ENCODE measurements at regions not wholly inside any gene's neighbourhood (a gene's known extent, or its start where the extent isn't known, plus 50 kb on each side); places are given as distances from the start of the nearest gene placed in this dataset.

- no peaks in the 10 kb centered on the region for H3K36me3 Mint-ChIP-seq (ENCODE audit: low read depth)
- no peak for DNase-seq
- H3K27ac Mint-ChIP-seq: no peak overlapping the region
- H3K9me3 Mint-ChIP-seq: peaks cover 7% of the 10 kb centered on the region
- ChIA-PET CTCF (no interaction called here), POLR2A (no interaction called here)
- H3K4me3 Mint-ChIP-seq: no peak overlapping the region
- H3K27me3 Mint-ChIP-seq: no peaks in the 10 kb centered on the region
- H3K4me1 Mint-ChIP-seq: no peaks in the 10 kb centered on the region
Measured at GRCh38 chr14:104328607-104329006, 190.2 kb downstream of the KIF26A start.

DNA sequence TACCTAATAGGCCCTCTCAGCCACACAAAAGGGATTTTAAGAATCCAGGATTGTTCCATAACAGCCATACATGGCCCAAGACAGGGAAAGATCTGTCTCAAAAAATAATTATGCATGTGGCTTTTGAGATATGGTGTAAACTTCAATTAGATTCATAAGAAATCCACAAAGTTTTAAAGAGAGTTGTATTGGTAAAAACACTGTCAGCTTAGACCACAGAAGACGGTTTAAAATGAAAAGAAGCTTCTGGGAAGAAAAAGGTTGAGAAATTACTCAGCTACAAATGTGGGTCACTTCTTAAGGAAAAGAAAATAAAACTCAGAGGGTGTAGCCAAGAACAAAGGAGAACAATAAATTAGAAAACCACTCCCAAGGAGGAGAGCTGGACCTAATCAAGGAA is 191.4 kb downstream of the KIF26A start:
- H3K9me3 Mint-ChIP-seq: peaks cover 7% of the 10 kb centered on the region
- no peak overlapping the region for H3K27ac Mint-ChIP-seq
- ChIA-PET POLR2A (no interaction called here), CTCF (no interaction called here)
- no peak overlapping the region for H3K4me3 Mint-ChIP-seq
- H3K27me3 Mint-ChIP-seq: no peaks in the 10 kb centered on the region
- H3K36me3 Mint-ChIP-seq (ENCODE audit: low read depth): no peaks in the 10 kb centered on the region
- DNase-seq: no peak
- no peaks in the 10 kb centered on the region for H3K4me1 Mint-ChIP-seq

DNA sequence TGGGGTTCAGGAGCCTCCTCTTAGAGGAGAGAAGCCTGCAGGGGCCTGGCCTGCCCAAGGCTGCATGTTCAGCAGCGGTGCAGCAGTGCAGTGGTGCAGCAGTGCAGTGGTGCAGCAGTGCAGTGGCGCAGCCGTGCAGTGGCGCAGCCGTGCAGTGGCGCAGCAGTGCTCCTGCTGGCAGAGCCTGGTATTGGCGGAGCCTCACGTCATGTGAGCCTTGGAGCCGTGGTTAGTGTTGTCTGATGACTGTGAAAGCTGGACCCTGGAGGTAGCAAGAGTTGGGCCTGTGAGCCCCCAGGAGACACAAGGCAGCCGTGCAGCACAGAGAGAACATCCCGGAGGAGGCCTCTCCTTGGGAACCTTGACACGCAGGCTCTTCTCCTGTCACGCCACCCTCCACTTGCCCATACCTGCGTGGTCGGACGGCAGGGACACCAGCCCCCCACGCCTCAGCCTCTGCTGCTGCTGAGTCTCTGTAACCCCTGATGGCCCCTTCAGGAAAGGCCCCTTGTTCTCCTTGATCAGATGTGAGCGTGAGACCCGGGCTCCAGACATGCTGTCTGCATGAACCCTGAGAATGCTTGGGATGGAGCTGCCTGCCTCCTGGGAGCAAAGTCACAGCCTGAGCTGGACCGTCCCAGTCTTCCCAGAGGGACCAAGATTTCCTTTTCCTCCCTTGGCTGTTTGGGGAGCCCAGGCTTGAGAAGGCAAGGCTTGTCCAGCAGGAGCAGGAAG is 193.7 kb downstream of the KIF26A start:
- CTCF ChIA-PET: no interaction called here
- no peaks in the 10 kb centered on the region for H3K4me1 Mint-ChIP-seq
- H3K36me3 Mint-ChIP-seq (ENCODE audit: low read depth): no peaks in the 10 kb centered on the region
- POLR2A ChIA-PET: no interaction called here
- no peak overlapping the region for H3K4me3 Mint-ChIP-seq
- DNase-seq: peak; percentile 16
- peaks cover 7% of the 10 kb centered on the region for H3K9me3 Mint-ChIP-seq
- no peak overlapping the region for H3K27ac Mint-ChIP-seq
- H3K27me3 Mint-ChIP-seq: no peaks in the 10 kb centered on the region

GRCh38 chr14:104332634-104333270 is 194.4 kb downstream of the KIF26A start:
- H3K4me3 Mint-ChIP-seq: no peak overlapping the region
- no peaks in the 10 kb centered on the region for H3K4me1 Mint-ChIP-seq
- H3K27ac Mint-ChIP-seq: no peak overlapping the region
- DNase-seq: peak; percentile 11
- POLR2A ChIA-PET: interaction anchor here (0.6 kb wide), 1 partner anchor 1034 kb away, joined by 3 read pairs; no protein-coding TSS in a partner anchor
- no peaks in the 10 kb centered on the region for H3K36me3 Mint-ChIP-seq (ENCODE audit: low read depth)
- H3K27me3 Mint-ChIP-seq: no peaks in the 10 kb centered on the region
- CTCF ChIA-PET: no interaction called here
- peaks cover 7% of the 10 kb centered on the region for H3K9me3 Mint-ChIP-seq

- CTCF ChIA-PET: no interaction called here
- POLR2A ChIA-PET: no interaction called here
Measured at GRCh38 chr14:104333646-104334423, 195.4 kb downstream of the KIF26A start.

DNA sequence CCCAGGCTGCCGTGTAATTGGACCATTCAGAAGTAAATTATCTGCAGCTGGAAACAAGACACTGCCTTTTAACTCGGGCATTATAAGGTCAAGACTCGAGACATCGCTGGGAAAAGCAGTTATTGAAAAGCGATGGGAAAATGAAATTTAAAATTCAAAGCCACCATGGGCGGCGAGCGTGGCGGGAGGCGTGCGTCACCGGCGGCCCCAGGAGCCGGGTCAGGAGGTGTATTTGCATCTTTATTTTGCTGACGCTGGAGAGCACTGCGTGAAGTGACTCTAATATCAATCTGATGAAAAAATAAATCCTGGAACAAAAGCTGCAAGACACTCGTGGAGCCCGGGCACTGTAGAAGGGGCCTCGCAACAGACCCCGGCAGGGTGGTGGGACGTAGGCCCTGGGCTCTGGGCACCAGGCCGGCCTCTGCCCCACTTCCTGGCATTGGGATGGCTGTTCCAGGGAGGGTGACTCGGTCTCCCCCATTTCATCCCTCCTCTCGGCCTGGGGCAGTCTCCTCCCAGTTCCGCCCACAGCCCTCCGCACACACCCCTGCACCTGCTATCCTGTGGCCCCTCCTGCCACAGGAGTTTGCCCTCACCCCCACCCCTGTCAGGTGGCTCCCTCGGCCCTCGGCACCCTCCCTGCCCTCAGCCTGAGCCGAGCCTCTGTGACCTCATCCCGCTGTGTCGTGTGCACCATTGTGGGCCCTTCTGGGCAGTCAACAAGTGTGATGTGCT is 196.2 kb downstream of the KIF26A start:
- Mint-ChIP-seq H3K4me1 (no peaks in the 10 kb centered on the region), H3K9me3 (peaks cover 11% of the 10 kb centered on the region), H3K36me3 (ENCODE audit: low read depth) (no peaks in the 10 kb centered on the region), H3K27me3 (peaks cover 11% of the 10 kb centered on the region), H3K27ac (no peak overlapping the region), H3K4me3 (no peak overlapping the region)
- ChIA-PET CTCF (no interaction called here), POLR2A (no interaction called here)
- peak; percentile 9 for DNase-seq

More at GRCh38 chr14:104333646-104334423, 195.4 kb downstream of the KIF26A start:
- Mint-ChIP-seq H3K27me3 (peaks cover 6% of the 10 kb centered on the region), H3K4me1 (no peaks in the 10 kb centered on the region), H3K36me3 (ENCODE audit: low read depth) (no peaks in the 10 kb centered on the region), H3K4me3 (no peak overlapping the region), H3K27ac (no peak overlapping the region), H3K9me3 (peaks cover 14% of the 10 kb centered on the region)
- peak; percentile 11 for DNase-seq

DNA sequence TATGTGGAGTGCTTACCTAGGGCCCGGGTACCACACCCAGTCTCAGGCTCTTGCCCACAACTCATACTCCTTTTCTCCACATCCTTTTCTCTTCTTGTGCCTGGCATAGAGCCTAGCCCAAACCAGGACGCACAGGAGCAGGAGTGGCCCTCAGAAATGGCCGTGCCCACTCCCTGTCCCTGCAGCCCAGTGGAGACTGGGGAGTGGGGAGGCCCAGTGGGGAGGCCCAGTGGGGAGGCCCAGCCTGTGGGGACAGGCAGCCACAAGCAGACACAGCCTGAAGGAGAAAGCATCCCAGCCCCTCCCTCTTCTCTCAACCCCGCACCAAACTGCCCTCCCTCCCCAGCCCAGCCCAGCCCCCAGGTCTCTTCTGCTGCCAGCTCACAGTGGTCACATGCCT is 196.8 kb downstream of the KIF26A start:
- Mint-ChIP-seq H3K27me3 (peaks cover 13% of the 10 kb centered on the region), H3K36me3 (ENCODE audit: low read depth) (no peaks in the 10 kb centered on the region), H3K9me3 (peaks cover 7% of the 10 kb centered on the region), H3K4me3 (no peak overlapping the region), H3K4me1 (no peaks in the 10 kb centered on the region), H3K27ac (no peak overlapping the region)
- ChIA-PET POLR2A (no interaction called here), CTCF (no interaction called here)
- no peak for DNase-seq

GRCh38 chr14:104335611-104336010 is 197.2 kb downstream of the KIF26A start:
- H3K9me3 Mint-ChIP-seq: peaks cover 7% of the 10 kb centered on the region
- H3K27me3 Mint-ChIP-seq: peaks cover 16% of the 10 kb centered on the region
- H3K27ac Mint-ChIP-seq: no peak overlapping the region
- POLR2A ChIA-PET: no interaction called here
- CTCF ChIA-PET: no interaction called here
- no peak overlapping the region for H3K4me3 Mint-ChIP-seq
- peak; percentile 12 for DNase-seq
- no peaks in the 10 kb centered on the region for H3K36me3 Mint-ChIP-seq (ENCODE audit: low read depth)
- no peaks in the 10 kb centered on the region for H3K4me1 Mint-ChIP-seq

DNA sequence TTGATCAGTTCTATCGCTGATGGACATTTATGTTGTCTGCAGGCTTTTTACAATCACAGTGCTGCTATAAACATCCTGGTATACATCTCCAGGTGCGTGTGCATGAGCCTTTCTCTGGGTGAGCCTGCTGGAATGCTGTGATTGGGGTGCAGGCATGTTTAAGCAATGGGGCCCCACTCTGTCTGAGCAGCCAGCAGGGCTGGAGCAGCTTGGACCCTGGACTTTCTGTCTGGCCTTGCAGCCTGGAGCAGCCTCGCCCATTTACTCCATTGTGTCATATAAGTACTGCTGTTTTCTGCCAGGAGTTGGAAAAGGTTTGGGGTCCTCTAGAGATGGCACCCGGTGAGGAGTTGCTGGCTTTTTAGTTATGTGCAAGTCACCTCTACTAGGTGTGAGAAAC is 199.0 kb downstream of the KIF26A start:
- no peak overlapping the region for H3K27ac Mint-ChIP-seq
- no peaks in the 10 kb centered on the region for H3K36me3 Mint-ChIP-seq (ENCODE audit: low read depth)
- H3K27me3 Mint-ChIP-seq: peaks cover 20% of the 10 kb centered on the region
- H3K9me3 Mint-ChIP-seq: peaks cover 7% of the 10 kb centered on the region
- DNase-seq: no peak
- POLR2A ChIA-PET: no interaction called here
- no peaks in the 10 kb centered on the region for H3K4me1 Mint-ChIP-seq
- no peak overlapping the region for H3K4me3 Mint-ChIP-seq
- CTCF ChIA-PET: no interaction called here

GRCh38 chr14:104339361-104339760 is 201.0 kb downstream of the KIF26A start:
- H3K4me1 Mint-ChIP-seq: no peaks in the 10 kb centered on the region
- peaks cover 20% of the 10 kb centered on the region for H3K27me3 Mint-ChIP-seq
- CTCF ChIA-PET: no interaction called here
- peaks cover 7% of the 10 kb centered on the region for H3K9me3 Mint-ChIP-seq
- H3K4me3 Mint-ChIP-seq: no peak overlapping the region
- no peak for DNase-seq
- no peak overlapping the region for H3K27ac Mint-ChIP-seq
- POLR2A ChIA-PET: no interaction called here
- H3K36me3 Mint-ChIP-seq (ENCODE audit: low read depth): no peaks in the 10 kb centered on the region

- POLR2A ChIA-PET: no interaction called here
- peaks cover 20% of the 10 kb centered on the region for H3K27me3 Mint-ChIP-seq
- H3K4me1 Mint-ChIP-seq: no peaks in the 10 kb centered on the region
- H3K9me3 Mint-ChIP-seq: peaks cover 7% of the 10 kb centered on the region
- H3K4me3 Mint-ChIP-seq: no peak overlapping the region
- no peaks in the 10 kb centered on the region for H3K36me3 Mint-ChIP-seq (ENCODE audit: low read depth)
- no peak for DNase-seq
- CTCF ChIA-PET: no interaction called here
- no peak overlapping the region for H3K27ac Mint-ChIP-seq
Measured at GRCh38 chr14:104339829-104340228, 201.4 kb downstream of the KIF26A start.

GRCh38 chr14:104341532-104342434 is 203.4 kb downstream of the KIF26A start:
- Mint-ChIP-seq H3K27me3 (peaks cover 20% of the 10 kb centered on the region), H3K9me3 (peaks cover 7% of the 10 kb centered on the region), H3K27ac (no peak overlapping the region), H3K4me3 (no peak overlapping the region), H3K4me1 (no peaks in the 10 kb centered on the region), H3K36me3 (ENCODE audit: low read depth) (no peaks in the 10 kb centered on the region)
- peak; percentile 46 for DNase-seq
- ChIA-PET CTCF (no interaction called here), POLR2A (no interaction called here)

Measured in activated CD4-positive, alpha-beta memory T cell treated with anti-CD3 and anti-CD28 coated beads, Interleukin-2, amount 10 ng/mL, durations not matched to agents 7 days and 5 days (primary cell).